Endothelial cell (in vitro differentiated cells): ENCODE measurements at regions not wholly inside any gene's neighbourhood (a gene's known extent, or its start where the extent isn't known, plus 50 kb on each side); places are given as distances from the start of the nearest gene placed in this dataset.

ENCODE experiments used
- DNase-seq: peaks from one replicate; pipeline ENCODE4 v3.0.0; 2021; ENCODE audit warnings: low spot score
- H3K27ac Mint-ChIP-seq: one replicate; pipeline ENCODE4 v1.8.0; 2021; ENCODE audit warnings: mixed read lengths, inconsistent platforms; ENCODE audit not compliant: unreplicated experiment
- H3K27me3 Mint-ChIP-seq: one replicate; pipeline ENCODE4 v1.8.0; 2021; ENCODE audit warnings: mild to moderate bottlenecking, moderate library complexity, mixed read lengths, inconsistent platforms; ENCODE audit not compliant: unreplicated experiment
- H3K36me3 Mint-ChIP-seq: one replicate; pipeline ENCODE4 v1.8.0; 2021; ENCODE audit warnings: mild to moderate bottlenecking, low read depth, mixed read lengths, inconsistent platforms; ENCODE audit not compliant: unreplicated experiment
- H3K4me1 Mint-ChIP-seq: one replicate; pipeline ENCODE4 v1.8.0; 2021; ENCODE audit warnings: mild to moderate bottlenecking, mixed read lengths, inconsistent platforms; ENCODE audit not compliant: unreplicated experiment
- H3K4me3 Mint-ChIP-seq: one replicate; pipeline ENCODE4 v1.8.0; 2021; ENCODE audit warnings: mild to moderate bottlenecking, mixed read lengths, inconsistent platforms; ENCODE audit not compliant: unreplicated experiment
- H3K9me3 Mint-ChIP-seq: one replicate; pipeline ENCODE4 v1.8.0; 2021; ENCODE audit warnings: mixed read lengths, inconsistent platforms; ENCODE audit not compliant: unreplicated experiment
- CTCF ChIP-seq: fragments of 200-600 bp; sonication (generic); IDR thresholded peaks from one replicate; pipeline ENCODE4 v1.5.0; 2021; ENCODE audit warnings: antibody characterized with exemption; ENCODE audit not compliant: unreplicated experiment

GRCh38 chr16:52755396-52755795 is 208.5 kb upstream of the TOX3 start:
- DNase-seq: no peak
- H3K9me3 Mint-ChIP-seq: no peaks in the 10 kb centered on the region
- H3K36me3 Mint-ChIP-seq: no peaks in the 10 kb centered on the region
- TF ChIP-seq CTCF: no peak
- no peaks in the 10 kb centered on the region for H3K4me1 Mint-ChIP-seq
- H3K27ac Mint-ChIP-seq: no peak overlapping the region
- no peaks in the 10 kb centered on the region for H3K27me3 Mint-ChIP-seq
- H3K4me3 Mint-ChIP-seq: no peak overlapping the region

DNA sequence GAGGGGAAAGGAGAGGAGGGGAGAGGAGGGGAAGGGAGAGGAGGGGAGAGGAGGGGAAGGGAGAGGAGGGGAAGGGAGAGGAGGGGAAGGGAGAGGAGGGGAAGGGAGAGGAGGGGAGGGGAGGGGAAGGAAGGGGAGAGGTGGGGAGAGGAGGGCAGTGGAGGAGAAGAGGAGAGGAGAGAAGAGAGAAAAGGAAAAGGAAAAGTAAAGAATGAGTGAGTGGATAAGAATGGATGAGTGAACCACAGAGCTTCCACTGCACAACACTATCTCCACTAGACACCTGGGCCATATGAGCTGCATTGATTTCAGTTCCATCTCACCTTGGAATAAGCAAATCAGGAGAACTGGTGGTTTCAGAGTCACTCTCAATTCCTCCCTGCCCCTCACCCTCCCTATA is 204.1 kb upstream of the TOX3 start:
- TF ChIP-seq CTCF: no peak
- Mint-ChIP-seq H3K4me1 (no peaks in the 10 kb centered on the region), H3K36me3 (no peaks in the 10 kb centered on the region), H3K27ac (no peak overlapping the region), H3K9me3 (no peaks in the 10 kb centered on the region), H3K27me3 (no peaks in the 10 kb centered on the region), H3K4me3 (no peak overlapping the region)
- no peak for DNase-seq

DNA sequence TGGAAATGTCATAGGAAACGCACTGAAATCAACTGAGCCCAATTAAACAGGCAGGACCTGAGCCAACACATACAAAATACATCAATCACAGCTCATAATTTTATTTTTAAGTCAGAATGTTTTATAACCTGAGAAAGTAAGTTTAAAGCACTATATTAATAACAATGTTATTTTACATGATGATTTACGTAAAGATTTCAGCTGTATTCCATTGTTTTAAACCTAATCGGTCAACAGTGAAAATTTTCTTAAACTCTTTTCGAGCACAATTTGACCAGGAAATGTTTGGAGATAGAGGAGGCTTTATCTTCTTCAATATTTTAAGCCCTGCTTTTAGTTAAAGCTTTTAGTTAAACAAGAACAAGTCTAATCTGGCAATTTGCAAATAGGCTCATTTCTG is 201.8 kb upstream of the TOX3 start:
- no peak overlapping the region for H3K27ac Mint-ChIP-seq

GRCh38 chr16:52747088-52747595 is 200.2 kb upstream of the TOX3 start:
- no peak overlapping the region for H3K4me3 Mint-ChIP-seq
- TF ChIP-seq CTCF: no peak
- no peaks in the 10 kb centered on the region for H3K9me3 Mint-ChIP-seq
- no peaks in the 10 kb centered on the region for H3K4me1 Mint-ChIP-seq
- H3K27me3 Mint-ChIP-seq: no peaks in the 10 kb centered on the region
- DNase-seq: no peak
- H3K27ac Mint-ChIP-seq: no peak overlapping the region
- no peaks in the 10 kb centered on the region for H3K36me3 Mint-ChIP-seq

More for the DNA sequence above, 201.8 kb upstream of the TOX3 start:
- Mint-ChIP-seq H3K9me3 (no peaks in the 10 kb centered on the region), H3K27me3 (no peaks in the 10 kb centered on the region), H3K4me1 (no peaks in the 10 kb centered on the region), H3K4me3 (no peak overlapping the region), H3K36me3 (no peaks in the 10 kb centered on the region)
- TF ChIP-seq CTCF: no peak
- DNase-seq: no peak

- no peak for TF ChIP-seq CTCF
- H3K36me3 Mint-ChIP-seq: no peaks in the 10 kb centered on the region
- DNase-seq: no peak
These were observed 196.8 kb upstream of the TOX3 start for GRCh38 chr16:52743707-52744106.

More at GRCh38 chr16:52743707-52744106, 196.8 kb upstream of the TOX3 start:
- Mint-ChIP-seq H3K9me3 (no peaks in the 10 kb centered on the region), H3K27me3 (no peaks in the 10 kb centered on the region), H3K27ac (no peak overlapping the region), H3K4me1 (no peaks in the 10 kb centered on the region), H3K4me3 (no peak overlapping the region)
